HG02642 (cell line): ENCODE measurements at regions not wholly inside any gene's neighbourhood (a gene's known extent, or its start where the extent isn't known, plus 50 kb on each side); places are given as distances from the start of the nearest gene placed in this dataset.

Experiments used
- ATAC-seq: cut with Tn5 transposase; IDR thresholded peaks from one replicate; pipeline ENCODE4 v1.9.1; 2021; ENCODE audit warnings: mild to moderate bottlenecking; ENCODE audit not compliant: unreplicated experiment, poor library complexity

DNA sequence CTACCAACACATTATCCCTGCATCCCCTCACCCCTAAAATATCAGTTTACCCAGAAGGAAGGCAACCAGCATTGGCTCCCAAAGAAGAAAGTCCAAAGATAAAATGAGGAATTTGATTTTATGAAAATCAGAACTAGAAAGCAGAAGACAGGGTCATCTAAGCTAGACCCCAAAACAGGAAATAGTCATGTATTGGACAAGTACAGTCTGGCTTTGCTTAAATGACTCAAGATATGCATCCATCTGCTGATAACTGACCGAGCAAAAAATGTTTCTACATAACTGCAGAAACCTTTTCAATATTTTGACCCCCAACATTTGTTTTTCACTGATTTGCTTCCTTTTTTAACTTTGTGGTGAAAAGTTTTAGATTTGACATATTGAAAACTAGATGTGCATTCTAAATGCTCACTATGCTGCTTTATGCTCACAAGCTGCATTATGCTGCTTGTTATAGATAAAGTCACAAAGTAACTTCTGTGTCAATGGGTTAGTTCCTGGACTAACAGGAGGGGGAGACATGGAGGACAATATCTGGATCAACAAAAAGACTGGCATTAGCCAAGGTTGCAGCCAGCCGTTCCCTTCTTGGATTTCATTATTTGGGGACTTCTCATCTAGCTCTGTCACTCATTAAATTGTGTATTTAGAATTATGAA lies 227.0 kb downstream of the INHBA start:
- no peak for ATAC-seq

- no peak for ATAC-seq
Measured at GRCh38 chr7:41472427-41473125, 230.3 kb downstream of the INHBA start.

DNA sequence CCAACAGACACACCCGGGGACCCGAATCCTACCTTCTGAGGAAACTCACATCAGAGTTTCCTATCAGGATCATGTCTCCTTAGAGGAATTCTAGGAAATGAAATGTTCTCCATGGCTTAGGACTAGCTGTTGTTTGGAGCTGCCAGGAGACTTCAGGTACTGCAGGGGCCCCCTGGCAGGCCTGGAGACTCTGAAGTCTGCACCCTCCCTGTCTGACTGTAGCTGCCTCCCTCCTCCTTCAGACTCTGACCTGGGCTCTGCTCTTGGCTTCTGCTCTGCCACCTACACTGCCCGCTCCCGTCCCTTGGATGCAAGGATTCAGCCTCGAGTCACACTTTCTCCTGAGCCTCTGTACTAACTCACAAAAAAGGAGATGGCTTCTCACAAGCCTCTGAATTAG lies 232.8 kb downstream of the INHBA start:
- ATAC-seq: no peak

DNA sequence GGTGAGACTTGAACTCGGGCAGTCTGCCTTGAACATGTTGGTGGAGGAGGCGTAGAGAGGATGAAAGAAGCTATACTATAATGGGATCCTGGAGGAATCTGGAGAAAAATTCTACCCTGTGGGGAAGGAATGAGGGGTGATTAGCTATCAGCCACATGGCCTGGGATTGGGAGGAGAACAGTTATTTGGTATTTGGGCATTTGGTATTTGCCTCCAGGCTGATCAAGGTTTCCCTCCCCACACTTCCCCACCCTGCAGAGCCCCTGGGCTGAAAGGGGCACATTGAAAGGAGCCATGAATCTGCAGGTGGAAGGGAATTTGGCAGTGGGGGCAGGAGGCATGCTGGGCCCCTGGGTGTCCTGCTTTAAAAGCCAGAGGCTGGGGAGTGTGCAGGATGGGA lies 235.3 kb downstream of the INHBA start:
- no peak for ATAC-seq

- no peak for ATAC-seq
Measured at GRCh38 chr7:41466760-41467384, 236.0 kb downstream of the INHBA start.

DNA sequence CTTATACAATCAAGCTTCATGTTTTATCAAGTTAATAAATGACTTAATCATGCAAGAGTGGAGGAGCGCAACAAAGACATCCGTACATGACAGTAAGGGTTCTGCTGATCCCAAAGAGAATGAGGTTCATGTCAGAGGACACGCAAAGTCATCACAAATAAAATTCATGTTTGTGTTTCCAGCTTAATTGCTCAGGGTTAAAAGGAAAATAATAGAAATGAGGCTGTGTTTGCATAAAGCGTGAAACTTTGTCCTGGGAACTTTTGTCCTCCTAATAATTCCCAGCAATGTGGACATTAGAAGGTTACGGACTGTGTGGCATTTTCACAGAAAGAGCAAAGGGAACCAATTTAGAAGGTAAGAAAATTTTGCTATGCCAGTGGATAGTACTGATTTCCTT lies 237.3 kb downstream of the INHBA start:
- ATAC-seq: no peak

GRCh38 chr7:41463770-41464470 lies 239.0 kb downstream of the INHBA start:
- no peak for ATAC-seq

GRCh38 chr7:41459623-41460261 lies 243.1 kb downstream of the INHBA start:
- ATAC-seq: no peak

DNA sequence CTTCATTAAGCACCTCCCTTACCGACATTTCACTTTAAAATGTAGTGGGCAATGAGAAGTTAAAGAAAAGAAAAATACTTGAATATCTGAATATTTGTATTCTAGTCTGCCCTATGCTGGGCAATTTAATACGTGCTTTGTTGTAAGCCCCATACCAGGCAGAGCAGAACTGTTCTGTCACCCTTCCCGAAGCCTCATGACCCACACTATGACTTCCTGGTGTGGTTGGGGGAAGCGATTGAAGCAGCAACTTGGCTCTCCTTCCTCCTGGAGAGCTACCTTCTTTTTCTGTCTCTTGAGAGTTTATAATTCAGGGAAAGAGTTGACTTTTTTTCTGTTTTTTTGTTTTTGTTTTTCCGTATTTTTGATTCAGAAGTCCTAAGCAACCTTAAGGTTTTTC lies 243.7 kb downstream of the INHBA start:
- no peak for ATAC-seq

- no peak for ATAC-seq
Measured at GRCh38 chr7:41457832-41458437, 245.0 kb downstream of the INHBA start.

DNA sequence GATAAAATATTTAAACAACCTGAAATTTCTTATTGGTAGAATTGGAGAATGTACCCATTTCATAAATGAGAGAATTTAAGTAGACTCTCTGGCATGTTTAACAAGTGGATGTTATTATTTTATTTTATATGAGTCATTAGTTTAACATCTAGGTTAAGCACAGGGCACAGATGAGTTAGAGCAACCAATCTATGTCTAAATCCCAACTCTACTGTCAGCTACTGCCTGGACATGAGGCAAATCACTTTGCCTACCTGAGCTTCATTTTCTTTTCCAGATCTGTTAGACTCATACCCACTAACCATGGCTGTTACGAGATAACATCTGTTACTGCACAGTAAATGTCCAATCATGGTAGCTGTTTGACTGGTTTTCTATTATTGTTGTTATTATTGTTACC lies 251.1 kb downstream of the INHBA start:
- ATAC-seq: no peak

- ATAC-seq: no peak
Measured at GRCh38 chr7:41449694-41450093, 253.2 kb downstream of the INHBA start.

DNA sequence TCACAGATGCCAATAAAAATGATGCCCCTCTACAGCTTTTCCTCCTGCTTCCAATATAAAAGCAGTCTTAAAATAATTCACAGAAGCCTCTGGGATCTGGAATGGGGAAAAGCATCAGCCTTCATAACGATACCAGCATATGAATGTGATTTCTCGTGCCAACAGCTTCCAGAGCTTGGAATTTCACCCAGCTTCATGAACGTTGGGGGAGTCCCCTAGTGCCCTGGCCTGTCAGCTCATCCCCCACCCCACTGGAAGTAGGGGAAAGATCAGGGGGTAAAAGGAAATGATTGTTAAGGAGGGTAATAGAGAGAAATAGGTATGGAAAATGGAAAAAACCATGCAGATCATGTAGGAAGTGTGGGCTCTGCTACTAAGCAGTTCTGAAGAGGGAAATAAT lies 253.6 kb downstream of the INHBA start:
- ATAC-seq: no peak

DNA sequence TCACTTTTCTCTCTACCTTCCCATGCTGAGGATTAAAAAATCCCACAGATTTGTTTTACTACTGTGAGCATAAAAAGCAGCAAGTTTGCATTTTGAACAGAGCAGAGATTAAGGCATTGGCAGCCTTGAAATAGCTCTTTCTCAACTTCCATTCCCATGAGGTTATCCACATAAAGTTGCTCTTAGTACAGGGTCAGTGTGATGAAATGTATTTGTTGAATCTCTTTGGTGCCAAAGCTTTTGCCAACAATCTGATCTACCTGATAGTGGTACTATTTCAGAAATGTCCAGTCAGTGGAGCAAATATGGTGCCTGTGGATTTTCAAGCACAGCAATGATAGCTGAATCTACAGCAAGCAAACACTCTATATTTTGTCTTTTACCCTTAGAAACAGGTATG lies 254.8 kb downstream of the INHBA start:
- no peak for ATAC-seq

GRCh38 chr7:41447450-41448042 lies 255.3 kb downstream of the INHBA start:
- no peak for ATAC-seq

GRCh38 chr7:41446606-41447449 lies 256.1 kb downstream of the INHBA start:
- ATAC-seq: no peak

- ATAC-seq: no peak
Measured at GRCh38 chr7:41445946-41446345, 256.9 kb downstream of the INHBA start.

DNA sequence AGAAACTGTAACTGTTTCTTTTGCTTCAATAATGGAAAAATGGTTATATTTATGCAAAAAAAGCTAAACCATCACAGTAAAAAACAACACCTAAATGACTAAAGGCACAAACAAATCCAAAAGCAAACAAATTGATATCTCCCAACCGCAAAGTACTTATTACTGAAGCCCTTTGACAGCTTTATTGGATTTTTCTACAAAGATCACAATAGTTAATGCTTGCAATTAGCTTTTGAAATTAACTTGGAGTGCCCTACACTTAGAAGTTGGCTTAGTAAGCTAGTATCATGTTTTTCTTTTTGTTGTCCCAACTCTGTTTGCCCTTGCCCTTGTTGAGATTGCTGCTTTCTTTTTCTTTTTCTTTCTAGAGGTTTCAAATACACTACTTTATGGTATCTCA lies 257.5 kb downstream of the INHBA start:
- no peak for ATAC-seq

- no peak for ATAC-seq
Measured at GRCh38 chr7:41439515-41439879, 263.4 kb downstream of the INHBA start.
